ENCODE measurements at regions not wholly inside any gene's neighbourhood (a gene's known extent, or its start where the extent isn't known, plus 50 kb on each side); places are given as distances from the start of the nearest gene placed in this dataset.

GRCh38 chr9:108396193-108396592 lies 459.6 kb downstream of the ACTL7B start:
- Histone ChIP-seq H3K4me1 (ENCODE audit: control insufficient read depth, extremely low read depth, insufficient read depth, low read length) (no peaks in the 10 kb centered on the region), H3K4me3 (ENCODE audit: control insufficient read depth in 2 of 3, extremely low read depth in 1 of 3, insufficient read depth in 2 of 3, low read depth in 1 of 3, low read length in 3 of 3) (no peak overlapping the region), H3K9me1 (ENCODE audit: control insufficient read depth, extremely low read depth, insufficient read depth, low read length) (no peaks in the 10 kb centered on the region), H3K27me3 (ENCODE audit: control insufficient read depth, extremely low read depth, insufficient read depth, low read length) (no peaks in the 10 kb centered on the region), H3K9ac (ENCODE audit: control insufficient read depth, extremely low read depth, insufficient read depth, low read length) (no peak overlapping the region), H3K4me2 (ENCODE audit: control insufficient read depth, extremely low read depth, insufficient read depth, low read depth, low read length) (no peak overlapping the region), H2AFZ (ENCODE audit: control insufficient read depth, low read length) (no peak overlapping the region), H3K79me2 (ENCODE audit: control insufficient read depth, insufficient read depth, low read length) (no peaks in the 10 kb centered on the region), H4K20me1 (ENCODE audit: control insufficient read depth, extremely low read depth, insufficient read depth, low read length) (no peaks in the 10 kb centered on the region), H3K9me3 (ENCODE audit: control insufficient read depth, low read depth, low read length) (peaks cover 2% of the 10 kb centered on the region), H3K36me3 (ENCODE audit: control insufficient read depth in 2 of 2, extremely low read depth in 1 of 2, insufficient read depth in 2 of 2, low read length in 2 of 2) (no peaks in the 10 kb centered on the region), H3K27ac (ENCODE audit: control insufficient read depth, insufficient read depth, low read length) (no peak overlapping the region)
- dilution Hi-C loops (cut with MboI; ENCODE audit: extremely low pct_ligation_motif_present, low sequenced_read_pairs): no loop called here
- no peak for FAIRE-seq
- no peak for DNase-seq (ENCODE audit: low read depth, low spot score)
- TF ChIP-seq EZH2 (IDR thresholded peaks at IDR 0.05; ENCODE audit: low read length) (no peak), CTCF (optimal IDR thresholded peaks at IDR 0.05 in 1 of 3, IDR thresholded peaks at IDR 0.05 in 1 of 3, conservative IDR thresholded peaks at IDR 0.05 in 1 of 3; ENCODE audit: extremely low read depth in 1 of 3, insufficient read depth in 2 of 3, low read length in 3 of 3) (no peak)

- no peak overlapping the region for H3K27ac ChIP-seq (ENCODE audit: control insufficient read depth, insufficient read depth, low read length)
- no peak overlapping the region for H2AFZ ChIP-seq (ENCODE audit: control insufficient read depth, low read length)
- no peak overlapping the region for H3K4me3 ChIP-seq (ENCODE audit: control insufficient read depth in 2 of 3, extremely low read depth in 1 of 3, insufficient read depth in 2 of 3, low read depth in 1 of 3, low read length in 3 of 3)
- H4K20me1 ChIP-seq (ENCODE audit: control insufficient read depth, extremely low read depth, insufficient read depth, low read length): no peaks in the 10 kb centered on the region
- H3K9me3 ChIP-seq (ENCODE audit: control insufficient read depth, low read depth, low read length): peaks cover 2% of the 10 kb centered on the region
- H3K9me1 ChIP-seq (ENCODE audit: control insufficient read depth, extremely low read depth, insufficient read depth, low read length): no peaks in the 10 kb centered on the region
- dilution Hi-C loops (cut with MboI; ENCODE audit: extremely low pct_ligation_motif_present, low sequenced_read_pairs): no loop called here
- no peak for DNase-seq (ENCODE audit: low read depth, low spot score)
- H3K9ac ChIP-seq (ENCODE audit: control insufficient read depth, extremely low read depth, insufficient read depth, low read length): no peak overlapping the region
- H3K79me2 ChIP-seq (ENCODE audit: control insufficient read depth, insufficient read depth, low read length): no peaks in the 10 kb centered on the region
- H3K27me3 ChIP-seq (ENCODE audit: control insufficient read depth, extremely low read depth, insufficient read depth, low read length): no peaks in the 10 kb centered on the region
- H3K4me1 ChIP-seq (ENCODE audit: control insufficient read depth, extremely low read depth, insufficient read depth, low read length): no peaks in the 10 kb centered on the region
- H3K36me3 ChIP-seq (ENCODE audit: control insufficient read depth in 2 of 2, extremely low read depth in 1 of 2, insufficient read depth in 2 of 2, low read length in 2 of 2): no peaks in the 10 kb centered on the region
- no peak overlapping the region for H3K4me2 ChIP-seq (ENCODE audit: control insufficient read depth, extremely low read depth, insufficient read depth, low read depth, low read length)
- no peak for FAIRE-seq
- TF ChIP-seq CTCF (optimal IDR thresholded peaks at IDR 0.05 in 1 of 3, IDR thresholded peaks at IDR 0.05 in 1 of 3, conservative IDR thresholded peaks at IDR 0.05 in 1 of 3; ENCODE audit: extremely low read depth in 1 of 3, insufficient read depth in 2 of 3, low read length in 3 of 3) (no peak), EZH2 (IDR thresholded peaks at IDR 0.05; ENCODE audit: low read length) (no peak)
Observed at GRCh38 chr9:108395421-108395820, 460.4 kb downstream of the ACTL7B start.

All from keratinocyte (primary cell).